NCI-H82 (cell line): ENCODE measurements at regions not wholly inside any gene's neighbourhood (a gene's known extent, or its start where the extent isn't known, plus 50 kb on each side); places are given as distances from the start of the nearest gene placed in this dataset.
A peak's percentile ranks its signal among the peaks of the same experiment; 100 is the strongest.

Source experiments
- DNase-seq: peaks from one replicate; lab custom pipeline; 2025; lab: John Stamatoyannopoulos, UW

DNA sequence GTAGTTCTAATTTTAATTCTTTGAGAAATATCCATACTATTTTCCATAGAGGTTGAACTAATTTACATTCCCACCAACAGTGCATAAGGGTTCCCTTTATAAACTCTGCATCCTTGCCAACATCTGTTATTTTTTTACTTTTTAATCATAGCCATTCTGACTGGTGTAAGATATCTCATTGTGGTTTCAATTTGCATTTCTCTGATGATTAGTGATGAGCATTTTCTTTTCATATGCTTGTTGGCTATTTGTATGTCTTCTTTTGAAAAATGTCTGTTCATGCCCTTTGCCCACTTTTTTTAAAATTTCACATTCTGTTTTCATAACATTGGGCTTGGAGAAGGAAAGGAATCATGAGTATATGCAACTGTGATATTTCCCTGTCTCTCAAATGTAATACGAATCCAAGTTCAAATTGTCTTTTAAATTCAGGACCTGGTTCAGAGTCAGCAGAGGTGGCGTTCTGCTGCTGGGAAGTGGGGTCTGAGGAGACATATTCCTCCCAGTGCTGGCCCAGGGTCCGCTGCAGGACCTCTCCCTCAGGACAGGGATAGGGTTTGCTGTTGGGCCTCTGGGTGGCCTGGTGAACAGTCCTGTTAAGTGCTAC lies 81.2 kb upstream of the ETV6 start:
- DNase-seq = no peak

- DNase-seq = no peak
Measured at GRCh38 chr12:11568762-11569478, 80.6 kb upstream of the ETV6 start.

DNA sequence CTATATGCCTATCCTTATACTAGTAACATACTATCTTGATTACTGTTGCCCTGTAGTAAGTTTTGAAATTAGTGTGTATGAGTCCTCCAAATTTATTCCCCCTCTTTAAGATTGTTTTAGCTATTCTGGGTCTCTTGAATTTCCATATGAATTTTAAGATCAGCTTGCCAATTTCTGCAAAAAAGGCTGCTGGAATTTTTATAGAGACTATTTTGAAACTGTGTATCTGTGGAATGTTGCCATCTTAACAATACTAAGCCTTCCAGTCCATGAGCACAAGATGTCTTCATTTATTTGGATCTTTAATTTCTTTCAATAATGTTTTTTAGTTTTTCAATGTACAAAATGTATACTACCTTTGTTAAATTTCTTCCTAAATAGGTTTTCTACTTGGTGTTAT lies 79.8 kb upstream of the ETV6 start:
- DNase-seq = no peak

- DNase-seq = no peak
Measured at GRCh38 chr12:11573880-11574279, 75.6 kb upstream of the ETV6 start.

GRCh38 chr12:11576104-11576503 lies 73.4 kb upstream of the ETV6 start:
- DNase-seq = no peak

- DNase-seq = no peak
Measured at GRCh38 chr12:11577658-11578260, 71.7 kb upstream of the ETV6 start.

DNA sequence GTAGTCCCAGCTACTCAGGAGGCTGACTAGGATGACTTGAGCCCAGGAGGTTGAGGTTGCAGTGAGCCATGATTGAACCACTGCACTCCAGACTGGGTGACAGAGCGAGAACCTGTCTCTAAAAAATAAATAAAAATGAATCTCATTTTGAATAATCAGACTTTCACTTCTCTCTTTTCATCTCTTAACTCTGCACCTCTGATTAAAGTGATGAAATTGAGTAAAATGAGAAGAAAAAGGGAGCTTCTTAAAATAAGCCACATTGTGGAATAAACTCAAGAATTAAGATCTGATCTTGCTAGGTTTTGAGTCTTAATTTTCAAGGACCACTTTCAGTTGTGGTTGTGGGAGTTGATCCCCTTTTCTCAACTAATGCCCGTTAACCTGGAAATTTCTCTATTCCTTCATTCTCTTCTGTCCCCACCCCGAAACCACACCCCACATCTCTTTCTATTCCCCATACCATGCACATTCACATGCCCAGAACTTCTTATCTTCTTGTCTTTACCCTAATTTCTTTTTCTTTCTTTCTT lies 70.9 kb upstream of the ETV6 start:
- no peak for DNase-seq

GRCh38 chr12:11580125-11580751 lies 69.2 kb upstream of the ETV6 start:
- no peak for DNase-seq

- peak; percentile 88 for DNase-seq
Measured at GRCh38 chr12:11581179-11581755, 68.2 kb upstream of the ETV6 start.

DNA sequence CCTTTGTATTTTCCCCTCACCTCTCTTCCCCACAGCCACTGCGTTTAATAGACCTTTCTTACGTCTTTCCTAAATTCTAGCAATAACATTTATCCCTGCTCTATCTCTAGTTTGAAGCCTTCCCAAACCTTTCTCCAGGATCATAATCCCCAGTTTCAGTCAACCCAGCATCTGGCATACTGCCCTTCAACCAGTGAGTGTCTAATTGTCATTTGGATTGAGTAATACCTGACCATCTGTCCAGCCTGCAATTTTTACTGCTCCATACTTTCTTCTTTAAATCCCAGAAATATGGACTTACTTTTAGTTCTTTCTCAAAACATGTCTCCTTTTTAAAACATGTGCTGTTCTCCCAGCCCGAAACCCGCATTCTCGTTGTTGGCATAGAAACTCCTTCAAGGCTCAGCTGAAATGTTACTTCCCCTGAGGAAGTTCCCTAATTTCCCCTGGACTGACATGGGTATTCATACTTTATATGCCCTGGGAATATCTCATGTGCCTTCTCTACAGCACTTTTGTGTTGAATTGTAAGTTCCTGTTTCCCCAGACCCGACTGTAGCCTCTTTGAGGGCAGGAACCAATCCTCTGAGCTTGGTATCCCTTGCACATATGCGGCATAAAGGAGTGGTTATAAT lies 65.1 kb upstream of the ETV6 start:
- peak; percentile 81 for DNase-seq

GRCh38 chr12:11592484-11592883 lies 57.0 kb upstream of the ETV6 start:
- DNase-seq = no peak

- DNase-seq = no peak
Measured at GRCh38 chr12:11593013-11593412, 56.5 kb upstream of the ETV6 start.

- no peak for DNase-seq
Measured at GRCh38 chr12:11595080-11595479, 54.4 kb upstream of the ETV6 start.

GRCh38 chr12:11596141-11596540 lies 53.3 kb upstream of the ETV6 start:
- DNase-seq = no peak

DNA sequence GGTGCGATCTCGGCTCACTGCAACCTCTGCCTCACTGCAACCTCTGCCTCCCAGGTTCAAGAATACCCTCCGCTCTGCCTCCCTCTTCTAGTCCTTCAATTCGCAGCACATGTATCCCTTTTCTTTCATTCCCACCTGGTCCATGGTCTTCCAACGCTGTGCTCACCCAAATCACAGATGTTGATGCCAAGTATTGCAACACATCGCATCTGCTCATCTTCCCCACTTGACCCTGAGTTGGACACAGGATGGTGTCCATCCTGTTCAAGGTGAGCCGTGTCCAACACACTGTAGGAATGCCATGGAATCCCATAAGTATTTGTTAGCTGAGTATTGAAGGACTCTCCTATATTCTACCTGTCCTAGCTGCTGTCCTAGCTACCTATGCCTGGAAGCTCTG lies 50.6 kb upstream of the ETV6 start:
- no peak for DNase-seq
